Middle frontal gyrus (tissue), 1 donor: ENCODE measurements at regions not wholly inside any gene's neighbourhood (a gene's known extent, or its start where the extent isn't known, plus 50 kb on each side); places are given as distances from the start of the nearest gene placed in this dataset.
"Not testable (repeated sequence)": the region's sequence is repeated elsewhere in the genome, so short reads cannot be mapped to it uniquely, and the experiment has no call there.

ENCODE experiments used
- DNase-seq: peaks from one replicate; pipeline ENCODE4 v3.0.0-alpha.2; 2015; ENCODE audit warnings: low spot score; ENCODE audit errors: extremely low spot score

GRCh38 chr12:73465106-73465505 lies 1072.5 kb upstream of the ATXN7L3B start:
- no peak for DNase-seq

GRCh38 chr12:73486256-73486655 lies 1051.4 kb upstream of the ATXN7L3B start:
- no peak for DNase-seq

- no peak for DNase-seq
Measured at GRCh38 chr12:73506611-73507010, 1031.0 kb upstream of the ATXN7L3B start.

GRCh38 chr12:73514672-73515071 lies 1023.0 kb upstream of the ATXN7L3B start:
- DNase-seq = no peak

- DNase-seq = no peak
Measured at GRCh38 chr12:73517859-73518258, 1019.8 kb upstream of the ATXN7L3B start.

- no peak for DNase-seq
Measured at GRCh38 chr12:73529231-73529630, 1008.4 kb upstream of the ATXN7L3B start.

- DNase-seq = no peak
Measured at GRCh38 chr12:73529954-73530353, 1007.7 kb upstream of the ATXN7L3B start.

GRCh38 chr12:73531752-73532151 lies 1005.9 kb upstream of the ATXN7L3B start:
- no peak for DNase-seq

- DNase-seq = no peak
Measured at GRCh38 chr12:73547421-73547820, 990.2 kb upstream of the ATXN7L3B start.

GRCh38 chr12:73585136-73585535 lies 952.5 kb upstream of the ATXN7L3B start:
- DNase-seq = no peak

GRCh38 chr12:73589220-73589619 lies 948.4 kb upstream of the ATXN7L3B start:
- DNase-seq = no peak

GRCh38 chr12:73598626-73599025 lies 939.0 kb upstream of the ATXN7L3B start:
- no peak for DNase-seq

- no peak for DNase-seq
Measured at GRCh38 chr12:73599268-73599667, 938.4 kb upstream of the ATXN7L3B start.

GRCh38 chr12:73605925-73606324 lies 931.7 kb upstream of the ATXN7L3B start:
- not testable (repeated sequence) for DNase-seq

GRCh38 chr12:73612551-73612950 lies 925.1 kb upstream of the ATXN7L3B start:
- no peak for DNase-seq

- no peak for DNase-seq
Measured at GRCh38 chr12:73623421-73623820, 914.2 kb upstream of the ATXN7L3B start.

- no peak for DNase-seq
Measured at GRCh38 chr12:73625226-73625625, 912.4 kb upstream of the ATXN7L3B start.

- DNase-seq = no peak
Measured at GRCh38 chr12:73629171-73629570, 908.5 kb upstream of the ATXN7L3B start.

GRCh38 chr12:73629893-73630831 lies 907.5 kb upstream of the ATXN7L3B start:
- no peak for DNase-seq

GRCh38 chr12:73632191-73632590 lies 905.4 kb upstream of the ATXN7L3B start:
- no peak for DNase-seq

- DNase-seq = no peak
Measured at GRCh38 chr12:73632661-73633060, 905.0 kb upstream of the ATXN7L3B start.

- DNase-seq = not testable (repeated sequence)
Measured at GRCh38 chr12:73639397-73639796, 898.2 kb upstream of the ATXN7L3B start.

GRCh38 chr12:73656375-73656774 lies 881.3 kb upstream of the ATXN7L3B start:
- no peak for DNase-seq
